IMR-90 (cell line): ENCODE measurements at regions not wholly inside any gene's neighbourhood (a gene's known extent, or its start where the extent isn't known, plus 50 kb on each side); places are given as distances from the start of the nearest gene placed in this dataset.

Experiments used
- ATAC-seq: fragments of 200-7000 bp; cut with Tn5 transposase; 2 replicates; pipeline ENCODE4 v1.9.1; 2020; ENCODE audit warnings: low read depth, mild to moderate bottlenecking, moderate library complexity
- BruUV-seq: library from RNA; stranded (reverse); fragments of 400-500 nt; replicated peaks from 2 replicates; lab custom pipeline; 2021; lab: Mats Ljungman, UMichigan
- CTCF ChIA-PET: fragments of 300-600 bp; formaldehyde crosslinking; extraction: SDS; loops from one replicate; lab custom pipeline; 2021; ENCODE audit warnings: antibody characterized with exemption; lab: Yijun Ruan, JAX
- POLR2A ChIA-PET: fragments of 300-600 bp; sonication (Branson Sonifier 250); formaldehyde crosslinking; loops from one replicate; lab custom pipeline; 2022; ENCODE audit warnings: antibody characterized with exemption; ENCODE audit not compliant: unreplicated experiment; lab: Charles Lee
- DNase-seq: peaks from one replicate; pipeline ENCODE4 v3.0.0; 2013
- H2AFZ ChIP-seq: replicated peaks from 2 replicates; pipeline ENCODE3; 2013; ENCODE audit warnings: low read length, mild to moderate bottlenecking; ENCODE audit not compliant: poor library complexity
- H2AK5ac ChIP-seq: 2 replicates; pipeline ENCODE4 v1.6.1; 2013; ENCODE audit warnings: low read depth, low read length, inconsistent platforms
- H2AK9ac ChIP-seq: replicated peaks from 2 replicates; pipeline ENCODE3; 2013; ENCODE audit warnings: mild to moderate bottlenecking, low read depth, low read length, moderate library complexity; ENCODE audit not compliant: poor library complexity
- H2BK120ac ChIP-seq: 2 replicates; pipeline ENCODE4 v1.6.1; 2013; ENCODE audit warnings: low read depth, low read length, inconsistent platforms
- H2BK15ac ChIP-seq: 3 replicates; pipeline ENCODE4 v1.6.1; 2013; ENCODE audit warnings: low read depth, low read length, inconsistent platforms
- H2BK20ac ChIP-seq: 2 replicates; pipeline ENCODE4 v1.6.1; 2013; ENCODE audit warnings: low read depth, mild to moderate bottlenecking, inconsistent platforms, low read length, moderate library complexity
- H2BK5ac ChIP-seq: 2 replicates; pipeline ENCODE4 v1.6.1; 2013; ENCODE audit warnings: mild to moderate bottlenecking, low read depth, low read length, inconsistent platforms; ENCODE audit not compliant: poor library complexity, severe bottlenecking
- H3K14ac ChIP-seq: replicated peaks from 2 replicates; pipeline ENCODE4 v1.6.1; 2013; ENCODE audit warnings: low read depth, low read length, inconsistent platforms
- H3K18ac ChIP-seq: 2 replicates; pipeline ENCODE4 v1.6.1; 2013; ENCODE audit warnings: low read depth, low read length, control low read depth
- H3K23ac ChIP-seq: 2 replicates; pipeline ENCODE4 v1.6.1; 2013; ENCODE audit warnings: low read depth, low read length, inconsistent platforms
- H3K27ac ChIP-seq: 2 replicates; pipeline ENCODE4 v1.5.1; 2013; ENCODE audit warnings: mild to moderate bottlenecking, control low read depth, low read length; ENCODE audit not compliant: insufficient read depth
- H3K27me3 ChIP-seq: 2 replicates; pipeline ENCODE4 v1.6.1; 2013; ENCODE audit warnings: low read length; ENCODE audit not compliant: control insufficient read depth, insufficient read depth
- H3K36me3 ChIP-seq: 2 replicates; pipeline ENCODE4 v1.6.1; 2013; ENCODE audit warnings: low read length, mixed read lengths; ENCODE audit not compliant: control insufficient read depth, insufficient read depth
- H3K4ac ChIP-seq: 2 replicates; pipeline ENCODE4 v1.6.1; 2013; ENCODE audit warnings: low read depth, low read length, inconsistent platforms
- H3K4me1 ChIP-seq: 2 replicates; pipeline ENCODE4 v1.6.1; 2013; ENCODE audit warnings: low read length, mixed read lengths; ENCODE audit not compliant: control insufficient read depth, insufficient read depth
- H3K4me2 ChIP-seq: 2 replicates; pipeline ENCODE4 v1.6.1; 2013; ENCODE audit warnings: low read depth, mild to moderate bottlenecking, control low read depth, low read length, moderate library complexity
- H3K4me3 ChIP-seq: 2 replicates; pipeline ENCODE4 v1.5.1; 2013; ENCODE audit warnings: low read depth, mild to moderate bottlenecking, control low read depth, low read length, moderate library complexity; ENCODE audit not compliant: insufficient read depth
- H3K56ac ChIP-seq: 2 replicates; pipeline ENCODE4 v1.6.1; 2013; ENCODE audit warnings: low read length, inconsistent platforms; ENCODE audit not compliant: insufficient read depth; ENCODE audit errors: extremely low read depth
- H3K79me1 ChIP-seq, 2 experiments: 2 replicates each; pipeline ENCODE4 v1.6.1; 2013; ENCODE audit warnings: low read length in 2 of 2, inconsistent platforms in 1 of 2, low read depth in 1 of 2
- H3K9ac ChIP-seq: 2 replicates; pipeline ENCODE4 v1.6.1; 2013; ENCODE audit warnings: low read depth, low read length, control low read depth
- H3K9me1 ChIP-seq: 2 replicates; pipeline ENCODE4 v1.6.1; 2013; ENCODE audit warnings: low read length, inconsistent platforms; ENCODE audit not compliant: insufficient read depth
- H3K9me3 ChIP-seq: 2 replicates; pipeline ENCODE4 v1.6.1; 2013; ENCODE audit warnings: low read length; ENCODE audit not compliant: control insufficient read depth, insufficient read depth
- H4K20me1 ChIP-seq: 2 replicates; pipeline ENCODE4 v1.6.1; 2013; ENCODE audit warnings: low read length, inconsistent platforms; ENCODE audit not compliant: insufficient read depth
- H4K5ac ChIP-seq: 2 replicates; pipeline ENCODE4 v1.6.1; 2013; ENCODE audit warnings: mild to moderate bottlenecking, low read depth, low read length, control low read depth
- H4K8ac ChIP-seq, 2 experiments: 2 replicates each; pipeline ENCODE4 v1.6.1; 2013; ENCODE audit warnings: low read depth in 2 of 2, low read length in 2 of 2, control low read depth in 1 of 2, inconsistent platforms in 1 of 2
- H4K91ac ChIP-seq: 2 replicates; pipeline ENCODE4 v1.6.1; 2013; ENCODE audit warnings: low read depth, low read length, inconsistent platforms; ENCODE audit not compliant: insufficient read depth
- POLR2A ChIP-seq: IDR thresholded peaks from 2 replicates; pipeline ENCODE4 v1.6.1; 2012; ENCODE audit warnings: mild to moderate bottlenecking, low read depth, low read length
- RFX5 ChIP-seq: IDR thresholded peaks from 2 replicates; pipeline ENCODE4 v1.8.0; 2012; ENCODE audit warnings: low read depth, mild to moderate bottlenecking, low read length, moderate library complexity
- SMC3 ChIP-seq: fragments of 150-350 bp; IDR thresholded peaks from 2 replicates; pipeline ENCODE4 v1.6.1; 2016; ENCODE audit warnings: low read depth, mild to moderate bottlenecking, antibody characterized with exemption, low read length, moderate library complexity
- WGBS, 2 experiments: methylation state at CpG; one replicate each; pipeline versions ENCODE4 v1.1.5 to v1.1.7; 2013; ENCODE audit warnings: missing lambda C conversion rate in 2 of 2; ENCODE audit not compliant: insufficient read length in 1 of 2; ENCODE audit errors: extremely low coverage in 2 of 2; 5-methylcytosine and 5-hydroxymethylcytosine counted together
- dilution Hi-C: fragments of 300-500 bp; cut with HindIII; formaldehyde crosslinking; loops from one replicate; pipeline ENCODE4 v1.14.3; 2018; ENCODE audit warnings: low sequenced_read_pairs; ENCODE audit not compliant: unreplicated experiment
- in situ Hi-C: fragments of 300-500 bp; cut with MboI; formaldehyde crosslinking; loops from 3 replicates; pipeline ENCODE4 v1.14.3; 2019; ENCODE audit warnings: low sequenced_read_pairs, inconsistent platforms, mixed read lengths
- intact Hi-C: fragments of 100-400 bp; cut with micrococcal nuclease; formaldehyde crosslinking; loops from 2 replicates; pipeline ENCODE4 v1.10.0; 2022
- TF ChIP-seq, protein P1 (sequence below): fragments of 150-350 bp; IDR thresholded peaks from 2 replicates; pipeline ENCODE4 v1.6.1; 2016; ENCODE audit warnings: low read depth, mild to moderate bottlenecking, low read length, moderate library complexity, borderline replicate concordance

DNA sequence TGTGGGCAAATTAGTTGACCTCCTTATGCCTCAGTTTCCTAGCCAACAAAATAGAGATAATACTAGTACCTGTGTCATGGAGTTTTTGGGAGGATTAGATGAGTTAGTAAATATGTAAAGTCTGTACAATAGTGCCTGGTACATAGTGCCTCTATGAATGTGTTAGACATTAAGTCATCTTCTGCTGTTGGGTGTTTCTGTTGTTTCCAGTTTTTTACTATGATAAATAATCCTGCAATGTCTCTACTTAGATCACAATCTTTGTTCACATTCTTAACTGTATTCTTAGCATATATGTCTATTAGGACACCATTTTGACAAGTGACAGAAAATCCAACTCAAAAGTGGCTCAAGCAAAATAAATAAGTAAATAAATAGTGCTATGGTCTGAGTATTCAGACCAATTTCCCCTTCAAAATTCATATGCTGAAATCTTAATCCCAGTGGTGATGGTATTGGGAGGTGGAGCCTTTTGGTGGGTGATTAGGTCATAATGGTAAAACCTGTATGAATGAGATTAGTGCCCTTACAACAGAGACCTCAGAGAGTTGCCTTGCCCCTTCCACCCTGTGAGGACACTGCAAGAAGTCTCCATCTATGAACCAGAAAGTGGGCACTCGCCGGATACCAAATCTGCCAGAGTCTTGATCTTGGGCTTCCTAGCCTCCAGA is 84.3 kb downstream of the DIRAS3 start:
- in situ Hi-C loops, result no loop called here

More for the DNA sequence above, 84.3 kb downstream of the DIRAS3 start:
- Histone ChIP-seq H3K79me1 (no peaks in the 10 kb centered on the region), H2AFZ (no peak overlapping the region), H2AK5ac (no peak overlapping the region), H3K4me1 (no peaks in the 10 kb centered on the region), H3K27ac (no peak overlapping the region; the same call in 1 of the 2 replicates), H3K4ac (no peak overlapping the region), H4K8ac (no peak overlapping the region), H3K4me3 (no peak overlapping the region), H4K91ac (no peak overlapping the region), H4K5ac (no peak overlapping the region), H2BK120ac (no peak overlapping the region), H3K9ac (no peak overlapping the region), H3K18ac (no peak overlapping the region), H2BK5ac (no peak overlapping the region), H3K27me3 (no peaks in the 10 kb centered on the region), H3K23ac (no peak overlapping the region), H3K36me3 (no peaks in the 10 kb centered on the region), H3K4me2 (no peak overlapping the region), H2AK9ac (no peak overlapping the region), H3K56ac (no peak overlapping the region), H3K14ac (no peak overlapping the region), H2BK20ac (no peak overlapping the region), H3K9me3 (peaks cover 11% of the 10 kb centered on the region), H2BK15ac (no peak overlapping the region), H3K9me1 (no peaks in the 10 kb centered on the region), H4K20me1 (no peaks in the 10 kb centered on the region)
- dilution Hi-C loops (no loop called here), intact Hi-C loops (no loop called here)
- POLR2A ChIA-PET, result no interaction called here
- no TSS peak for BruUV-seq
- TF ChIP-seq SMC3, result no peak
- TF ChIP-seq, protein P1, sequence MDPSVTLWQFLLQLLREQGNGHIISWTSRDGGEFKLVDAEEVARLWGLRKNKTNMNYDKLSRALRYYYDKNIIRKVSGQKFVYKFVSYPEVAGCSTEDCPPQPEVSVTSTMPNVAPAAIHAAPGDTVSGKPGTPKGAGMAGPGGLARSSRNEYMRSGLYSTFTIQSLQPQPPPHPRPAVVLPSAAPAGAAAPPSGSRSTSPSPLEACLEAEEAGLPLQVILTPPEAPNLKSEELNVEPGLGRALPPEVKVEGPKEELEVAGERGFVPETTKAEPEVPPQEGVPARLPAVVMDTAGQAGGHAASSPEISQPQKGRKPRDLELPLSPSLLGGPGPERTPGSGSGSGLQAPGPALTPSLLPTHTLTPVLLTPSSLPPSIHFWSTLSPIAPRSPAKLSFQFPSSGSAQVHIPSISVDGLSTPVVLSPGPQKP, result no peak
- no peak for TF ChIP-seq RFX5
- TF ChIP-seq POLR2A, result no peak
- WGBS, 2 experiments, result no CpG with 5 or more reads among the region's 2 CpGs
- CTCF ChIA-PET, result no interaction called here
- DNase-seq, result no peak
- no peak for ATAC-seq
